ENCODE measurements at regions not wholly inside any gene's neighbourhood (a gene's known extent, or its start where the extent isn't known, plus 50 kb on each side); places are given as distances from the start of the nearest gene placed in this dataset.
"Not testable (repeated sequence)": the region's sequence is repeated elsewhere in the genome, so short reads cannot be mapped to it uniquely, and the experiment has no call there.

- intact Hi-C loops (cut with DNase I) = no loop called here
- DNase-seq = peak in 3 of 42 donors; percentile 1 to 21 (median 14)
Measured at GRCh38 chr9:134522976-134523375, 118.6 kb upstream of the COL5A1 start.

GRCh38 chr9:134525070-134525815 lies 116.4 kb upstream of the COL5A1 start:
- intact Hi-C loops (cut with DNase I) = no loop called here

GRCh38 chr9:134525841-134526583 lies 115.6 kb upstream of the COL5A1 start:
- peak in 5 of 42 donors; percentile 7 to 32 (median 23) for DNase-seq
- intact Hi-C loops (cut with DNase I) = no loop called here

More at GRCh38 chr9:134525070-134525815, 116.4 kb upstream of the COL5A1 start:
- peak in 4 of 42 donors; percentile 13 to 25 (median 22) for DNase-seq

GRCh38 chr9:134526584-134527477 lies 114.8 kb upstream of the COL5A1 start:
- intact Hi-C loops (cut with DNase I) = no loop called here
- peak in 4 of 42 donors; percentile 9 to 30 (median 22) for DNase-seq

- DNase-seq = peak in 1 of 42 donors; percentile 0
- intact Hi-C loops (cut with DNase I) = no loop called here
Measured at GRCh38 chr9:134530724-134531123, 110.9 kb upstream of the COL5A1 start.

- intact Hi-C loops (cut with DNase I) = no loop called here
- DNase-seq = peak in 6 of 42 donors; percentile 1 to 16 (median 7)
Measured at GRCh38 chr9:134531220-134531970, 110.2 kb upstream of the COL5A1 start.

GRCh38 chr9:134532084-134532483 lies 109.5 kb upstream of the COL5A1 start:
- intact Hi-C loops (cut with DNase I) = no loop called here
- peak in 6 of 42 donors; percentile 2 to 27 (median 10) for DNase-seq

- intact Hi-C loops (cut with DNase I) = not testable (repeated sequence)
- peak in 1 of 42 donors; percentile 7 for DNase-seq
Measured at GRCh38 chr9:134532661-134533060, 108.9 kb upstream of the COL5A1 start.

GRCh38 chr9:134533850-134534588 lies 107.6 kb upstream of the COL5A1 start:
- DNase-seq = peak in 38 of 42 donors; percentile 20 to 74 (median 47)
- intact Hi-C loops (cut with DNase I) = no loop called here

- no peak for DNase-seq
- intact Hi-C loops (cut with DNase I) = no loop called here
Measured at GRCh38 chr9:134534661-134535080, 106.9 kb upstream of the COL5A1 start.

GRCh38 chr9:134535171-134535570 lies 106.4 kb upstream of the COL5A1 start:
- intact Hi-C loops (cut with DNase I) = no loop called here
- no peak for DNase-seq

- intact Hi-C loops (cut with DNase I) = no loop called here
Measured at GRCh38 chr9:134536101-134536900, 105.3 kb upstream of the COL5A1 start.

GRCh38 chr9:134536931-134537330 lies 104.7 kb upstream of the COL5A1 start:
- no peak for DNase-seq
- intact Hi-C loops (cut with DNase I) = no loop called here

More at GRCh38 chr9:134536101-134536900, 105.3 kb upstream of the COL5A1 start:
- DNase-seq = no peak

GRCh38 chr9:134537951-134538641 lies 103.5 kb upstream of the COL5A1 start:
- DNase-seq = no peak
- intact Hi-C loops (cut with DNase I) = no loop called here

- intact Hi-C loops (cut with DNase I) = no loop called here
- DNase-seq = no peak
Measured at GRCh38 chr9:134538856-134539566, 102.6 kb upstream of the COL5A1 start.

All from head of caudate nucleus (tissue), 42 donors.